Ishikawa (cell line): ENCODE measurements at regions not wholly inside any gene's neighbourhood (a gene's known extent, or its start where the extent isn't known, plus 50 kb on each side); places are given as distances from the start of the nearest gene placed in this dataset.

ENCODE experiments used
- CEBPB ChIP-seq: IDR thresholded peaks from 2 replicates; pipeline ENCODE4 v1.6.1; 2012
- EP300 ChIP-seq: IDR thresholded peaks from 2 replicates; pipeline ENCODE4 v1.6.1; 2012; ENCODE audit warnings: borderline replicate concordance
- FOXM1 ChIP-seq: IDR thresholded peaks from 2 replicates; pipeline ENCODE4 v1.6.1; 2012; ENCODE audit warnings: low read depth, borderline replicate concordance
- TCF12 ChIP-seq: IDR thresholded peaks from 2 replicates; pipeline ENCODE4 v1.6.1; 2012; ENCODE audit warnings: low read depth
- YY1 ChIP-seq: IDR thresholded peaks from 2 replicates; pipeline ENCODE4 v1.6.1; 2012; ENCODE audit warnings: low read depth
- TF ChIP-seq, protein P1 (sequence below): IDR thresholded peaks from 2 replicates; pipeline ENCODE4 v1.6.1; 2012; ENCODE audit warnings: low read depth, mild to moderate bottlenecking

DNA sequence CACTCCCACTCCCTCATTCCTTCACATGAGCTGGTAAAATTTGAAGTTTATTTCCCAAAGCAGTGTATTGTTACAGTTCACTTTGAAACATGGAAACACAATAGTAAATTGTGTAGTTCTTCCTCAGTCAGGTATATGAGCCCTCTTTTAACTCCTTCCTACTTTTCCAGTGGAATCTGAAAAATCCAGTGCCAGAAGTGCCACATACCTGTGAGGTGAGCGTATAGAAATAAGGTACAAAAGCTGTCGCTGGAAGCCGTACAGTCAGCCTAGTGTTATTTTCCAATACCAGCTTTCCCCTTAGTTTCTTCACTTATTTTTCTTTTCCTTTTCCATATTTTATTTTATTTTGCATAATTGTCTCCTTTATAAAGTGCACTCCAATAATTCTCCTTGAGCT lies 81.7 kb upstream of the CADM2 start:
- TF ChIP-seq, protein P1, sequence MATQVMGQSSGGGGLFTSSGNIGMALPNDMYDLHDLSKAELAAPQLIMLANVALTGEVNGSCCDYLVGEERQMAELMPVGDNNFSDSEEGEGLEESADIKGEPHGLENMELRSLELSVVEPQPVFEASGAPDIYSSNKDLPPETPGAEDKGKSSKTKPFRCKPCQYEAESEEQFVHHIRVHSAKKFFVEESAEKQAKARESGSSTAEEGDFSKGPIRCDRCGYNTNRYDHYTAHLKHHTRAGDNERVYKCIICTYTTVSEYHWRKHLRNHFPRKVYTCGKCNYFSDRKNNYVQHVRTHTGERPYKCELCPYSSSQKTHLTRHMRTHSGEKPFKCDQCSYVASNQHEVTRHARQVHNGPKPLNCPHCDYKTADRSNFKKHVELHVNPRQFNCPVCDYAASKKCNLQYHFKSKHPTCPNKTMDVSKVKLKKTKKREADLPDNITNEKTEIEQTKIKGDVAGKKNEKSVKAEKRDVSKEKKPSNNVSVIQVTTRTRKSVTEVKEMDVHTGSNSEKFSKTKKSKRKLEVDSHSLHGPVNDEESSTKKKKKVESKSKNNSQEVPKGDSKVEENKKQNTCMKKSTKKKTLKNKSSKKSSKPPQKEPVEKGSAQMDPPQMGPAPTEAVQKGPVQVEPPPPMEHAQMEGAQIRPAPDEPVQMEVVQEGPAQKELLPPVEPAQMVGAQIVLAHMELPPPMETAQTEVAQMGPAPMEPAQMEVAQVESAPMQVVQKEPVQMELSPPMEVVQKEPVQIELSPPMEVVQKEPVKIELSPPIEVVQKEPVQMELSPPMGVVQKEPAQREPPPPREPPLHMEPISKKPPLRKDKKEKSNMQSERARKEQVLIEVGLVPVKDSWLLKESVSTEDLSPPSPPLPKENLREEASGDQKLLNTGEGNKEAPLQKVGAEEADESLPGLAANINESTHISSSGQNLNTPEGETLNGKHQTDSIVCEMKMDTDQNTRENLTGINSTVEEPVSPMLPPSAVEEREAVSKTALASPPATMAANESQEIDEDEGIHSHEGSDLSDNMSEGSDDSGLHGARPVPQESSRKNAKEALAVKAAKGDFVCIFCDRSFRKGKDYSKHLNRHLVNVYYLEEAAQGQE = no peak
- TF ChIP-seq CEBPB (no peak), FOXM1 (no peak), EP300 (no peak), TCF12 (no peak), YY1 (no peak)
